ENCODE measurements at regions not wholly inside any gene's neighbourhood (a gene's known extent, or its start where the extent isn't known, plus 50 kb on each side); places are given as distances from the start of the nearest gene placed in this dataset.
A peak's percentile ranks its signal among the peaks of the same experiment; 100 is the strongest.

- TF ChIP-seq TAF1 (IDR thresholded peaks at IDR 0.05; ENCODE audit: borderline replicate concordance, low read depth, low read length) (no peak), POLR2A (IDR thresholded peaks at IDR 0.05; ENCODE audit: low read depth, low read length) (no peak), POLR2AphosphoS5 (IDR thresholded peaks at IDR 0.05; ENCODE audit: low read depth, low read length) (no peak)
- DNase-seq (ENCODE audit: insufficient read length) (no peak), FAIRE-seq (no peak)
Measured at GRCh38 chr2:62339837-62340236, 143.9 kb downstream of the B3GNT2 start.

GRCh38 chr2:62339413-62339812, 143.5 kb downstream of the B3GNT2 start:
- FAIRE-seq: no peak
- TF ChIP-seq TAF1 (IDR thresholded peaks at IDR 0.05; ENCODE audit: borderline replicate concordance, low read depth, low read length): no peak
- no peak for TF ChIP-seq POLR2AphosphoS5 (IDR thresholded peaks at IDR 0.05; ENCODE audit: low read depth, low read length)
- TF ChIP-seq POLR2A (IDR thresholded peaks at IDR 0.05; ENCODE audit: low read depth, low read length): no peak
- no peak for DNase-seq (ENCODE audit: insufficient read length)

- TF ChIP-seq POLR2AphosphoS5 (IDR thresholded peaks at IDR 0.05; ENCODE audit: low read depth, low read length) (no peak), POLR2A (IDR thresholded peaks at IDR 0.05; ENCODE audit: low read depth, low read length) (no peak), TAF1 (IDR thresholded peaks at IDR 0.05; ENCODE audit: borderline replicate concordance, low read depth, low read length) (no peak)
- DNase-seq (ENCODE audit: insufficient read length) (no peak), FAIRE-seq (no peak)
Measured at GRCh38 chr2:62338111-62338510, 142.2 kb downstream of the B3GNT2 start.

- no peak for TF ChIP-seq TAF1 (IDR thresholded peaks at IDR 0.05; ENCODE audit: borderline replicate concordance, low read depth, low read length)
- no peak for TF ChIP-seq POLR2A (IDR thresholded peaks at IDR 0.05; ENCODE audit: low read depth, low read length)
- TF ChIP-seq POLR2AphosphoS5 (IDR thresholded peaks at IDR 0.05; ENCODE audit: low read depth, low read length): no peak
- no peak for FAIRE-seq
- no peak for DNase-seq (ENCODE audit: insufficient read length)
Measured at GRCh38 chr2:62337403-62337802, 141.5 kb downstream of the B3GNT2 start.

DNA sequence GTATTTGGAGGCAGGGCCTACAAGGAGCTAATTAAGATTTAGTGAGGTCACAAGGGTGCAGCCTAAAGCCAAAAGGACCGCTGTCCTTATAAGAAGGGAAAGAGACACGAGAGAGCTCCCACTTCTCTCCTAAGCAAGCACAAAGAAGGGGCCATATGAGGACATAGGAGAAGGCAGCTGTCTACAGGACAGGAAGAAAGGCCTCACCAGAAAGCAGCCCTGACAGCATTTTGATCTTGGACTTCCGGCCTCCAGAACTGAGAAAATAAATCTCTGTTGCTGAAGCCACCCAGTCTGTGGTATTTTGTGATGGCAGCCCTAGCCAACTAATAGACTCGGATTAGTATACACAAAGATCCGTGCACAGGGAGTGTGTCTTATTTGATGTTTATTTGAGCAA, 139.7 kb downstream of the B3GNT2 start:
- FAIRE-seq (peak; percentile 9), DNase-seq (ENCODE audit: insufficient read length) (no peak)
- no peak for TF ChIP-seq TAF1 (IDR thresholded peaks at IDR 0.05; ENCODE audit: borderline replicate concordance, low read depth, low read length)
- TF ChIP-seq POLR2A (IDR thresholded peaks at IDR 0.05; ENCODE audit: low read depth, low read length): no peak
- no peak for TF ChIP-seq POLR2AphosphoS5 (IDR thresholded peaks at IDR 0.05; ENCODE audit: low read depth, low read length)

- FAIRE-seq: peak; percentile 85
- TF ChIP-seq POLR2A (IDR thresholded peaks at IDR 0.05; ENCODE audit: low read depth, low read length): no peak
- no peak for TF ChIP-seq TAF1 (IDR thresholded peaks at IDR 0.05; ENCODE audit: borderline replicate concordance, low read depth, low read length)
- TF ChIP-seq POLR2AphosphoS5 (IDR thresholded peaks at IDR 0.05; ENCODE audit: low read depth, low read length): no peak
- no peak for DNase-seq (ENCODE audit: insufficient read length)
Measured at GRCh38 chr2:62334440-62335058, 138.6 kb downstream of the B3GNT2 start.

DNA sequence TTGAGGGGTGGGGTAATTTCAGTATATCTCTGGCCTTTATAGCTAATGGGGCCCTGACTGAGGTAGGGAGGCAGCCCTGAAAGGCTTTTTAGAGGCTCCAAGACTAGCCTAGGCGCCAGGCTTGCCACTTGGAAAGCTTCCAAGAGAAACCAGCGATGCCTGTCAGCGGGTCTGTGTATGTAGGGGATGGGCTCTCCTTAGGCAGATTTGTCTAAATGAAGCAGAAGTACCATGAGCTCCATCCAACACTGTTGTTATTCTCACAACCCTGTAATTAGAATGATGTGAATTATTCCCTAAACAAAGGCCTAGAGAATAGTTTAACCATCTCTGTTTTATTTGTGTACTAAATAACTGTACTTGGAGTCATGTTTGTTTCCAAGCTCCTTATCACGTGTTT, 138.1 kb downstream of the B3GNT2 start:
- TF ChIP-seq POLR2AphosphoS5 (IDR thresholded peaks at IDR 0.05; ENCODE audit: low read depth, low read length) (no peak), TAF1 (IDR thresholded peaks at IDR 0.05; ENCODE audit: borderline replicate concordance, low read depth, low read length) (no peak), POLR2A (IDR thresholded peaks at IDR 0.05; ENCODE audit: low read depth, low read length) (no peak)
- DNase-seq (ENCODE audit: insufficient read length): no peak
- no peak for FAIRE-seq

- no peak for TF ChIP-seq TAF1 (IDR thresholded peaks at IDR 0.05; ENCODE audit: borderline replicate concordance, low read depth, low read length)
- no peak for DNase-seq (ENCODE audit: insufficient read length)
- FAIRE-seq: no peak
Measured at GRCh38 chr2:62330959-62331358, 135.0 kb downstream of the B3GNT2 start.

GRCh38 chr2:62329797-62330196, 133.9 kb downstream of the B3GNT2 start:
- no peak for DNase-seq (ENCODE audit: insufficient read length)
- no peak for FAIRE-seq
- TF ChIP-seq TAF1 (IDR thresholded peaks at IDR 0.05; ENCODE audit: borderline replicate concordance, low read depth, low read length) (no peak), POLR2AphosphoS5 (IDR thresholded peaks at IDR 0.05; ENCODE audit: low read depth, low read length) (no peak), POLR2A (IDR thresholded peaks at IDR 0.05; ENCODE audit: low read depth, low read length) (no peak)

DNA sequence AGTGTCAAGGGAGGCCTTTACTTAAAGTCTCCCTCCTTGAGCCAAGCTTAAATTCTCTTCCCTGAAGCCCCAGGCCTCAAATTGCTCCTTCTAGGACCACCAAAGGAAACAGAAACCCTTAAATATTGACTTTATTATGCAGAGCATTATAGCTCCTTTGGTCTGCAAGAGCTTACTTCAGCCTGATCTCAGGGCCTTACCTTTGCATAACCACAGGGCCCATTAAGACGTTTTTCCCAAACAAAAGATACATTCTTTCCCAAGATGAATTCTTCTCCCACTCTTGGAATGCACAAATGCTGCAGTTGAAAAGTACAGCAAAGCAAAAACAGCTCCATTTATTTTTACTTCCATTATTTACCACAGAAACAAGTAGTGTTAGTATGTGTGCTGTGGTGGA, 130.8 kb downstream of the B3GNT2 start:
- TF ChIP-seq POLR2A (IDR thresholded peaks at IDR 0.05; ENCODE audit: low read depth, low read length) (no peak), TAF1 (IDR thresholded peaks at IDR 0.05; ENCODE audit: borderline replicate concordance, low read depth, low read length) (no peak)
- DNase-seq (ENCODE audit: insufficient read length) (no peak), FAIRE-seq (no peak)

GRCh38 chr2:62325398-62325797, 129.5 kb downstream of the B3GNT2 start:
- TF ChIP-seq POLR2AphosphoS5 (IDR thresholded peaks at IDR 0.05; ENCODE audit: low read depth, low read length) (no peak), POLR2A (IDR thresholded peaks at IDR 0.05; ENCODE audit: low read depth, low read length) (no peak), TAF1 (IDR thresholded peaks at IDR 0.05; ENCODE audit: borderline replicate concordance, low read depth, low read length) (no peak)
- no peak for DNase-seq (ENCODE audit: insufficient read length)
- no peak for FAIRE-seq

- FAIRE-seq: peak; percentile 21
- TF ChIP-seq POLR2AphosphoS5 (IDR thresholded peaks at IDR 0.05; ENCODE audit: low read depth, low read length) (no peak), POLR2A (IDR thresholded peaks at IDR 0.05; ENCODE audit: low read depth, low read length) (no peak), TAF1 (IDR thresholded peaks at IDR 0.05; ENCODE audit: borderline replicate concordance, low read depth, low read length) (no peak)
- DNase-seq (ENCODE audit: insufficient read length): no peak
Measured at GRCh38 chr2:62321380-62322289, 125.7 kb downstream of the B3GNT2 start.
